A549 (cell line): ENCODE measurements at regions not wholly inside any gene's neighbourhood (a gene's known extent, or its start where the extent isn't known, plus 50 kb on each side); places are given as distances from the start of the nearest gene placed in this dataset.
A peak's percentile ranks its signal among the peaks of the same experiment; 100 is the strongest.

ENCODE experiments used
- ATAC-seq, 2 experiments: fragments of 200-7000 bp in 1 of 2; fragments of >200 bp in 1 of 2; cut with Nextera tagmentation in 1 of 2; cut with Tn5 transposase in 1 of 2; 3 replicates each; pipeline versions ENCODE4 v1.8.0 to v1.9.1; 2018 to 2020; ENCODE audit warnings: mild to moderate bottlenecking in 1 of 2, moderate library complexity in 1 of 2
- CTCF ChIA-PET: fragments of 300-600 bp; sonication (Branson Sonifier 250); formaldehyde crosslinking; extraction: SDS; loops from one replicate; lab custom pipeline; 2021; ENCODE audit warnings: antibody characterized with exemption, inconsistent platforms; lab: Yijun Ruan, JAX
- POLR2A ChIA-PET: fragments of 350-600 bp; formaldehyde crosslinking; extraction: SDS; loops from one replicate; lab custom pipeline; 2021; ENCODE audit warnings: antibody characterized with exemption, inconsistent platforms; lab: Yijun Ruan, JAX
- DNase-seq, 2 experiments: peaks; one replicate each; pipeline versions ENCODE4 v3.0.0 to v3.0.0-alpha.2; 2011 to 2016; ENCODE audit warnings: low read depth in 1 of 2, low spot score in 1 of 2
- FAIRE-seq: peaks from 2 replicates; lab custom pipeline; 2011; peaks lifted over from hg19 to GRCh38; lab: Jason Lieb, UNC
- H3K27ac ChIP-seq, 2 experiments: fragments of >200 bp; sonication (Bioruptor Twin); formaldehyde crosslinking; 3 replicates each; pipeline ENCODE4 v1.5.1; 2016 to 2017
- H3K4me1 ChIP-seq: fragments of >200 bp; sonication (Bioruptor Twin); formaldehyde crosslinking; 3 replicates; pipeline ENCODE4 v1.6.1; 2016
- H3K4me2 ChIP-seq: fragments of >200 bp; sonication (Bioruptor Twin); formaldehyde crosslinking; 3 replicates; pipeline ENCODE4 v1.6.1; 2016
- H3K4me3 ChIP-seq: fragments of >200 bp; sonication (Bioruptor Twin); formaldehyde crosslinking; 3 replicates; pipeline ENCODE4 v1.5.1; 2016
- H3K9me3 ChIP-seq: fragments of >200 bp; sonication (Bioruptor Twin); formaldehyde crosslinking; 3 replicates; pipeline ENCODE4 v1.6.1; 2016
- EHF ChIP-seq: fragments of 250-450 bp; sonication (Bioruptor Pico); IDR thresholded peaks from 2 replicates; pipeline ENCODE4 v1.5.0; 2020; ENCODE audit warnings: mild to moderate bottlenecking
- EHMT2 ChIP-seq: fragments of 200-600 bp; sonication (generic); IDR thresholded peaks from 2 replicates; pipeline ENCODE4 v1.6.1; 2016; ENCODE audit warnings: antibody characterized with exemption, low read depth, mild to moderate bottlenecking, moderate library complexity
- ESRRA ChIP-seq: fragments of 150-350 bp; IDR thresholded peaks from 2 replicates; pipeline ENCODE4 v1.6.1; 2014; ENCODE audit warnings: mild to moderate bottlenecking, low read length, borderline replicate concordance
- FOXS1 ChIP-seq: fragments of 250-450 bp; sonication (Bioruptor Pico); IDR thresholded peaks from 2 replicates; pipeline ENCODE4 v1.5.0; 2020; ENCODE audit warnings: mild to moderate bottlenecking, moderate library complexity
- GATA3 ChIP-seq: IDR thresholded peaks from 2 replicates; pipeline ENCODE4 v1.6.1; 2012; ENCODE audit warnings: borderline replicate concordance
- HEYL ChIP-seq: fragments of 250-450 bp; sonication (Bioruptor Pico); IDR thresholded peaks from 2 replicates; pipeline ENCODE4 v1.8.0; 2021; ENCODE audit warnings: mild to moderate bottlenecking, moderate library complexity
- JUN ChIP-seq, 2 experiments: fragments of >200 bp; sonication (Bioruptor Twin); formaldehyde crosslinking; IDR thresholded peaks; 2 replicates in 1 of 2; 3 replicates in 1 of 2; pipeline ENCODE4 v1.6.1; 2016 to 2017
- MAFK ChIP-seq: fragments of 450-650 bp; IDR thresholded peaks from 2 replicates; pipeline ENCODE4 v1.6.1; 2014; ENCODE audit not compliant: partially characterized antibody
- MYC ChIP-seq: IDR thresholded peaks from 2 replicates; pipeline ENCODE4 v1.6.1; 2012; ENCODE audit warnings: mild to moderate bottlenecking, inconsistent platforms, low read length, improper control_type of control experiment, borderline replicate concordance
- NPAS2 ChIP-seq: fragments of 250-450 bp; sonication (Bioruptor Pico); IDR thresholded peaks from 2 replicates; pipeline ENCODE4 v1.8.0; 2022; ENCODE audit warnings: mild to moderate bottlenecking, moderate library complexity, borderline replicate concordance
- PHF8 ChIP-seq: fragments of 200-600 bp; sonication (generic); IDR thresholded peaks from 2 replicates; pipeline ENCODE4 v1.6.1; 2016; ENCODE audit warnings: low read depth, mild to moderate bottlenecking, antibody characterized with exemption, moderate library complexity, borderline replicate concordance
- RARB ChIP-seq: fragments of 250-450 bp; sonication (Bioruptor Pico); IDR thresholded peaks from 2 replicates; pipeline ENCODE4 v1.8.0; 2021; ENCODE audit warnings: mild to moderate bottlenecking, moderate library complexity
- RCOR1 ChIP-seq: fragments of 150-350 bp; IDR thresholded peaks from 2 replicates; pipeline ENCODE4 v1.6.1; 2014; ENCODE audit warnings: antibody characterized with exemption, low read length, low read depth
- RFX5 ChIP-seq: fragments of 450-650 bp; IDR thresholded peaks from 2 replicates; pipeline ENCODE4 v1.7.1; 2014; ENCODE audit warnings: antibody characterized with exemption, mild to moderate bottlenecking, moderate library complexity
- SMC3 ChIP-seq: fragments of >200 bp; sonication (Bioruptor Twin); formaldehyde crosslinking; IDR thresholded peaks from 3 replicates; pipeline ENCODE4 v1.6.1; 2018; ENCODE audit warnings: inconsistent platforms
- SREBF2 ChIP-seq: fragments of 450-650 bp; IDR thresholded peaks from 2 replicates; pipeline ENCODE4 v1.6.1; 2014; ENCODE audit warnings: mild to moderate bottlenecking, moderate library complexity
- TP53 ChIP-seq: fragments of 250-450 bp; sonication (Bioruptor Pico); IDR thresholded peaks from 2 replicates; pipeline ENCODE4 v1.5.0; 2021; ENCODE audit warnings: mild to moderate bottlenecking, moderate library complexity
- ZC3H11A ChIP-seq: fragments of 450-650 bp; IDR thresholded peaks from 2 replicates; pipeline ENCODE4 v1.6.1; 2014; ENCODE audit warnings: antibody characterized with exemption, mild to moderate bottlenecking
- ZFP36 ChIP-seq: fragments of 450-650 bp; IDR thresholded peaks from 2 replicates; pipeline ENCODE4 v1.6.1; 2014; ENCODE audit warnings: borderline replicate concordance; ENCODE audit not compliant: partially characterized antibody
- WGBS: methylation state at CpG from one replicate; pipeline ENCODE4 v1.1.6; 2017; ENCODE audit errors: missing lambda C conversion rate; 5-methylcytosine and 5-hydroxymethylcytosine counted together
- TF ChIP-seq, protein P1 (sequence below): fragments of >200 bp; sonication (Bioruptor Twin); formaldehyde crosslinking; IDR thresholded peaks from 3 replicates; pipeline ENCODE4 v1.5.1; 2016
- TF ChIP-seq, protein P2 (sequence below): fragments of 250-450 bp; sonication (Bioruptor Pico); IDR thresholded peaks from 2 replicates; pipeline ENCODE4 v1.5.0; 2021; ENCODE audit warnings: mild to moderate bottlenecking, moderate library complexity, borderline replicate concordance
- TF ChIP-seq, protein P3 (sequence below): fragments of >200 bp; sonication (Bioruptor Twin); formaldehyde crosslinking; IDR thresholded peaks from 3 replicates; pipeline ENCODE4 v1.6.1; 2016
- TF ChIP-seq, protein P4 (sequence below): IDR thresholded peaks from 2 replicates; pipeline ENCODE4 v1.6.1; 2012
- TF ChIP-seq, protein P5 (sequence below): fragments of 200-600 bp; sonication (generic); IDR thresholded peaks from 2 replicates; pipeline ENCODE4 v1.6.1; 2016; ENCODE audit warnings: antibody characterized with exemption, mild to moderate bottlenecking, moderate library complexity

DNA sequence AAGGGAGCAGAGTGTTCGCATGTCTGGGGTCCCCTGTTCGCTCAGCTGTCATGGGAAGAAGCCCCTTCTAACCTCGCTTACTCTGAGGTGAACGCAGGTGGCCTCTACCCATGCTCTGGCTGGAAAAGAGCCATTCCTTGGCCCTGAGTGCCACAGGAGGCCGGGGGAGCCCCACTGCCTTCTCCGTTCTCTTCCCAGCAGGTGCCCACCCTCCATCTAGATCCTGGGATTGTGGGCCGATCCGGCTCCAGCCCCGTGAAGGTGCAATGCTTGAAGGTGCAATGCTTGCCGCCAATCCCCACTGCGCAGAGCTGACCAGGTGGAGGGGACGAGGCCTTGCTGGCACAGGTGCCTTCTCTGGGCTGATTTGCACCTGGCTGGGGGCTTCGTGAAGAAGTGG is 95.4 kb downstream of the MRPL36 start (continued):
- no peak for TF ChIP-seq SMC3
- TF ChIP-seq, protein P1, sequence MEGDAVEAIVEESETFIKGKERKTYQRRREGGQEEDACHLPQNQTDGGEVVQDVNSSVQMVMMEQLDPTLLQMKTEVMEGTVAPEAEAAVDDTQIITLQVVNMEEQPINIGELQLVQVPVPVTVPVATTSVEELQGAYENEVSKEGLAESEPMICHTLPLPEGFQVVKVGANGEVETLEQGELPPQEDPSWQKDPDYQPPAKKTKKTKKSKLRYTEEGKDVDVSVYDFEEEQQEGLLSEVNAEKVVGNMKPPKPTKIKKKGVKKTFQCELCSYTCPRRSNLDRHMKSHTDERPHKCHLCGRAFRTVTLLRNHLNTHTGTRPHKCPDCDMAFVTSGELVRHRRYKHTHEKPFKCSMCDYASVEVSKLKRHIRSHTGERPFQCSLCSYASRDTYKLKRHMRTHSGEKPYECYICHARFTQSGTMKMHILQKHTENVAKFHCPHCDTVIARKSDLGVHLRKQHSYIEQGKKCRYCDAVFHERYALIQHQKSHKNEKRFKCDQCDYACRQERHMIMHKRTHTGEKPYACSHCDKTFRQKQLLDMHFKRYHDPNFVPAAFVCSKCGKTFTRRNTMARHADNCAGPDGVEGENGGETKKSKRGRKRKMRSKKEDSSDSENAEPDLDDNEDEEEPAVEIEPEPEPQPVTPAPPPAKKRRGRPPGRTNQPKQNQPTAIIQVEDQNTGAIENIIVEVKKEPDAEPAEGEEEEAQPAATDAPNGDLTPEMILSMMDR: no peak

DNA sequence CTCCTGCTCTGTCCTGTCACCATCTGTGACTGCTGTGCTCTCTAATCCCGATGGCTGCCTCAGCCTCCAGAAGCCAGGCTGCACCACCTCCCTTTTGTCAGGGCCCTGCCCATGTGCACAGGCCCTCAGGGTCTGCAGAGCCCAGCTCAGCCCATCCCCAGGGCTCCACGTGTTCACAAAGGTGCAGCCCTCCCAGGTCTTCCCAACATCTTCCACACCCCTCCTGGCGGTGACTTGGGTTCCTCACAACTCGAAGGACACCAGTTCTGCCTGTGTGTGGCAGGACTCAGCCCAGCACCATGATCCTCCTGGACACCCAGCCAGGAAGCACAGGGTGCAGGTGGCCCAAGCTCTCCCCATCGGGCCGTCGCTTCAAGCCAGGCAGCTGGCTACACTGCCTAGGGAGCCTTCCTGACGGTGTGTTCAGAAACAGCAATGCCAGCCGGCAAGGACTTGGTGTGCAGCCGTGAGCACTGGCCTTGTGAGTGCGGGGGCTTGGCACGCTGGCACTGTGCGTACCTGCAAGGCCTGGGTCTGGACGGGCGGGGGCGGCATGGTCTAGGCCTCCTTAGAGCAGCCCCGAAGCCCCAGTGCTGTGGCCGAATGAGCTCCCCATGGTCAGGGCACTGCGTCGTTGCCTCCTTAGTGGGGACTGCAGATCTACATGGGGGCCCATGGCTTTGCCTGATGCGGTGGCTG is 96.1 kb downstream of the MRPL36 start:
- H3K4me1 ChIP-seq: no peaks in the 10 kb centered on the region
- H3K4me3 ChIP-seq: no peak overlapping the region
- POLR2A ChIA-PET: no interaction called here
- FAIRE-seq: no peak
- no peak overlapping the region for H3K27ac ChIP-seq
- TF ChIP-seq NPAS2 (no peak), SREBF2 (no peak), RFX5 (no peak), PHF8 (no peak), RARB (CRISPR knock-in tag) (no peak), RCOR1 (no peak), MAFK (no peak), HEYL (CRISPR knock-in tag) (no peak), ZFP36 (no peak), ZC3H11A (no peak), SMC3 (no peak), ESRRA (no peak), TP53 (CRISPR knock-in tag) (no peak)
- TF ChIP-seq, protein P2, sequence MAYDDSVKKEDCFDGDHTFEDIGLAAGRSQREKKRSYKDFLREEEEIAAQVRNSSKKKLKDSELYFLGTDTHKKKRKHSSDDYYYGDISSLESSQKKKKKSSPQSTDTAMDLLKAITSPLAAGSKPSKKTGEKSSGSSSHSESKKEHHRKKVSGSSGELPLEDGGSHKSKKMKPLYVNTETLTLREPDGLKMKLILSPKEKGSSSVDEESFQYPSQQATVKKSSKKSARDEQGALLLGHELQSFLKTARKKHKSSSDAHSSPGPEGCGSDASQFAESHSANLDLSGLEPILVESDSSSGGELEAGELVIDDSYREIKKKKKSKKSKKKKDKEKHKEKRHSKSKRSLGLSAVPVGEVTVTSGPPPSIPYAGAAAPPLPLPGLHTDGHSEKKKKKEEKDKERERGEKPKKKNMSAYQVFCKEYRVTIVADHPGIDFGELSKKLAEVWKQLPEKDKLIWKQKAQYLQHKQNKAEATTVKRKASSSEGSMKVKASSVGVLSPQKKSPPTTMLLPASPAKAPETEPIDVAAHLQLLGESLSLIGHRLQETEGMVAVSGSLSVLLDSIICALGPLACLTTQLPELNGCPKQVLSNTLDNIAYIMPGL: no peak
- TF ChIP-seq, protein P3, sequence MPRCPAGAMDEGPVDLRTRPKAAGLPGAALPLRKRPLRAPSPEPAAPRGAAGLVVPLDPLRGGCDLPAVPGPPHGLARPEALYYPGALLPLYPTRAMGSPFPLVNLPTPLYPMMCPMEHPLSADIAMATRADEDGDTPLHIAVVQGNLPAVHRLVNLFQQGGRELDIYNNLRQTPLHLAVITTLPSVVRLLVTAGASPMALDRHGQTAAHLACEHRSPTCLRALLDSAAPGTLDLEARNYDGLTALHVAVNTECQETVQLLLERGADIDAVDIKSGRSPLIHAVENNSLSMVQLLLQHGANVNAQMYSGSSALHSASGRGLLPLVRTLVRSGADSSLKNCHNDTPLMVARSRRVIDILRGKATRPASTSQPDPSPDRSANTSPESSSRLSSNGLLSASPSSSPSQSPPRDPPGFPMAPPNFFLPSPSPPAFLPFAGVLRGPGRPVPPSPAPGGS: no peak
- TF ChIP-seq, protein P4, sequence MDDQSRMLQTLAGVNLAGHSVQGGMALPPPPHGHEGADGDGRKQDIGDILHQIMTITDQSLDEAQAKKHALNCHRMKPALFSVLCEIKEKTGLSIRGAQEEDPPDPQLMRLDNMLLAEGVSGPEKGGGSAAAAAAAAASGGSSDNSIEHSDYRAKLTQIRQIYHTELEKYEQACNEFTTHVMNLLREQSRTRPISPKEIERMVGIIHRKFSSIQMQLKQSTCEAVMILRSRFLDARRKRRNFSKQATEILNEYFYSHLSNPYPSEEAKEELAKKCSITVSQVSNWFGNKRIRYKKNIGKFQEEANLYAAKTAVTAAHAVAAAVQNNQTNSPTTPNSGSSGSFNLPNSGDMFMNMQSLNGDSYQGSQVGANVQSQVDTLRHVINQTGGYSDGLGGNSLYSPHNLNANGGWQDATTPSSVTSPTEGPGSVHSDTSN: no peak
- TF ChIP-seq, all 56 proteins: peak for 0
- peak in 1 of 2 experiments; percentile 52; a peak in 3 of 6 replicates for ATAC-seq
- Histone ChIP-seq H3K9me3 (no peaks in the 10 kb centered on the region), H3K4me2 (no peak overlapping the region)
- CTCF ChIA-PET: interaction anchor here (0.6 kb wide), 1 partner anchor 309 kb away, joined by 3 read pairs; no protein-coding TSS in a partner anchor
- WGBS: 5% methylated on average over 3 of the region's 21 CpGs
- no peak for DNase-seq

DNA sequence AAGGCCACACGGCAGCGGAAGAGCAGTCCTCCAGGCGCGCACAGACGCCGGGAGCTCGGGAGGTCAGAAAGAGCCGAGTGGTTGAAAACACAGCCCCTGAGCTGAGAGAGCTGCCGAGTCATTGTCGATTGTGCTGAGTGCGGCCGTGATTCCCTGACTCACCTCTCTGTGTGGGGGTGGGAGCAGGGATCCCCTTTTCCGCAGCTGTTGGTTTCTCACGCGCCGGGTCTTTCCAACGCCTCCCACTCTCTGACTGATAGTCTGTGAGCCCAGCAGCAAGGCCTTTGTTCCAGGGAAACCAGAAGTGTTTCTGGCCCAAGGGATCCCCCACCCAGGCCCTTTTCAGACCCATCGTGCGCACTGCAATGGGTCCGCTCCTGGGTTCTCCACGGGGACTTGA is 97.3 kb downstream of the MRPL36 start:
- ChIA-PET POLR2A (no interaction called here), CTCF (interaction anchor here (0.7 kb wide), 1 partner anchor 10 kb away, joined by 3 read pairs; no protein-coding TSS in a partner anchor)
- H3K27ac ChIP-seq: no peak overlapping the region
- H3K9me3 ChIP-seq: no peaks in the 10 kb centered on the region
- FAIRE-seq (no peak), ATAC-seq (no peak), DNase-seq (no peak)
- no peak overlapping the region for H3K4me3 ChIP-seq
- 81% methylated on average over 21 of the region's 21 CpGs for WGBS
- H3K4me2 ChIP-seq: no peak overlapping the region
- no peaks in the 10 kb centered on the region for H3K4me1 ChIP-seq
- no peak for TF ChIP-seq EHMT2
- no peak for TF ChIP-seq FOXS1
- no peak for TF ChIP-seq JUN (IDR thresholded peaks at IDR 0.05)
- TF ChIP-seq, protein P5, sequence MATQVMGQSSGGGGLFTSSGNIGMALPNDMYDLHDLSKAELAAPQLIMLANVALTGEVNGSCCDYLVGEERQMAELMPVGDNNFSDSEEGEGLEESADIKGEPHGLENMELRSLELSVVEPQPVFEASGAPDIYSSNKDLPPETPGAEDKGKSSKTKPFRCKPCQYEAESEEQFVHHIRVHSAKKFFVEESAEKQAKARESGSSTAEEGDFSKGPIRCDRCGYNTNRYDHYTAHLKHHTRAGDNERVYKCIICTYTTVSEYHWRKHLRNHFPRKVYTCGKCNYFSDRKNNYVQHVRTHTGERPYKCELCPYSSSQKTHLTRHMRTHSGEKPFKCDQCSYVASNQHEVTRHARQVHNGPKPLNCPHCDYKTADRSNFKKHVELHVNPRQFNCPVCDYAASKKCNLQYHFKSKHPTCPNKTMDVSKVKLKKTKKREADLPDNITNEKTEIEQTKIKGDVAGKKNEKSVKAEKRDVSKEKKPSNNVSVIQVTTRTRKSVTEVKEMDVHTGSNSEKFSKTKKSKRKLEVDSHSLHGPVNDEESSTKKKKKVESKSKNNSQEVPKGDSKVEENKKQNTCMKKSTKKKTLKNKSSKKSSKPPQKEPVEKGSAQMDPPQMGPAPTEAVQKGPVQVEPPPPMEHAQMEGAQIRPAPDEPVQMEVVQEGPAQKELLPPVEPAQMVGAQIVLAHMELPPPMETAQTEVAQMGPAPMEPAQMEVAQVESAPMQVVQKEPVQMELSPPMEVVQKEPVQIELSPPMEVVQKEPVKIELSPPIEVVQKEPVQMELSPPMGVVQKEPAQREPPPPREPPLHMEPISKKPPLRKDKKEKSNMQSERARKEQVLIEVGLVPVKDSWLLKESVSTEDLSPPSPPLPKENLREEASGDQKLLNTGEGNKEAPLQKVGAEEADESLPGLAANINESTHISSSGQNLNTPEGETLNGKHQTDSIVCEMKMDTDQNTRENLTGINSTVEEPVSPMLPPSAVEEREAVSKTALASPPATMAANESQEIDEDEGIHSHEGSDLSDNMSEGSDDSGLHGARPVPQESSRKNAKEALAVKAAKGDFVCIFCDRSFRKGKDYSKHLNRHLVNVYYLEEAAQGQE: no peak
- no peak for TF ChIP-seq EHF (CRISPR knock-in tag)
- TF ChIP-seq ZC3H11A: no peak
- TF ChIP-seq MYC: no peak
- TF ChIP-seq, protein P3: no peak
- no peak for TF ChIP-seq GATA3
- no peak for TF ChIP-seq NPAS2
- no peak for TF ChIP-seq RFX5
- no peak for TF ChIP-seq HEYL (CRISPR knock-in tag)
